HG03064 (cell line): ENCODE measurements at regions not wholly inside any gene's neighbourhood (a gene's known extent, or its start where the extent isn't known, plus 50 kb on each side); places are given as distances from the start of the nearest gene placed in this dataset.

Experiments used
- ATAC-seq: cut with Tn5 transposase; IDR thresholded peaks from one replicate; pipeline ENCODE4 v1.9.1; 2021; ENCODE audit warnings: low read depth; ENCODE audit not compliant: unreplicated experiment

DNA sequence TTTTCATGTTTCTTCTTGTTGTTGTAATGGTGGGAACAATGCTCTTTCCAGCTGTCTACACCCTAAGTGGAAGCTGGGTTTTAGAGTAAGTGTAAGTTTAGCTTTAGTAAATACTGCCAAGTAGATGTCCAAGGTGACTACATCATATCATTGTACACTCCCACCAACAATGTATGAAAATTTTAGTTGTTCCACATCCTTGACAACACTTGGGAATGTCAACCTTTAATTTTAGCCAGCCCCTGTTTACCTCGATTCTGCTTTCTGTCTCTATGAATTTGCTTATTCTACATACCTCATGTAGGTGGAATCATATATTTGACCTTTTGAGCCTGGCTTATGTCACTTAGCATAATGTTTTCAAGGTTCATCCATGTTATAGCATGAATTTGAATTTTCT lies 93.0 kb downstream of the MTPAP start:
- no peak for ATAC-seq

DNA sequence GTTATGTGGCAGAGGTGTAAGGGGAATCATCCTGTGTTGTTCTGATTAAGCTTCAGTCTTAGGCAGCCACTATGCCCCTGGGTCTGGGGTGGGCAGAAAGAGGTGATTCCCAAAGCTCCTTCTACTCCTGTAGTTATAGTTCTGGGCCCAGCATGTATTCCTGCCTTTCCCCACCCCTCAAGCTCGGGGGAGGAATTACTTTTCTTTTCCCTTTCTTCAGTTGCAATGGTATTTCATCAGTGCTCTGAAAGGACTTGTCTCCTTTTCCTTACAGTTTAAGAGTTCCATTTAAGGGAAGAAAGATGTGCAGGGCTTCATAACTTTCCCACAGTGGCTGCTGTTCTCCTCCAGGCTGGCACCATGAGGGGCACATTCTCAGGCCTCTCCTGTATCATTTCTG lies 94.2 kb downstream of the MTPAP start:
- ATAC-seq: no peak

DNA sequence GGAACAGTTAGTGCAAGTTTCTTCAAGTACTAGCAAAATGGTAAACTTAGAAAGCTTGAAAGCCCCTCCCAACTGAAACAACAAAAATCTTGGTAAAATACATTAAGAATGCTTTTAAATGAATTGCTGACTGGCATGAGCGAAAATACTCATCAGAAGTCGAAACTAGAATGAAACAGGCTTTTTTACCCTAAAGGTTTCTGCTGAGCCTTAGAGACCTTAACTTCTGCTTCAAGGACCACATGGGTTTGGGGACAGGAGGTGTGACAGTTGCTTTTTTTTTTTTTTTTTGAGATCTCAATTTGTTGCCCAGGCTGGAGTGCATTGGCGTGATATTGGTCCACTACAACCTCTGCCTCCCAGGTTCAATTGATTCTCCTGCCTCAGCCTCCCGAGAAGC lies 100.3 kb downstream of the MTPAP start:
- ATAC-seq: no peak

DNA sequence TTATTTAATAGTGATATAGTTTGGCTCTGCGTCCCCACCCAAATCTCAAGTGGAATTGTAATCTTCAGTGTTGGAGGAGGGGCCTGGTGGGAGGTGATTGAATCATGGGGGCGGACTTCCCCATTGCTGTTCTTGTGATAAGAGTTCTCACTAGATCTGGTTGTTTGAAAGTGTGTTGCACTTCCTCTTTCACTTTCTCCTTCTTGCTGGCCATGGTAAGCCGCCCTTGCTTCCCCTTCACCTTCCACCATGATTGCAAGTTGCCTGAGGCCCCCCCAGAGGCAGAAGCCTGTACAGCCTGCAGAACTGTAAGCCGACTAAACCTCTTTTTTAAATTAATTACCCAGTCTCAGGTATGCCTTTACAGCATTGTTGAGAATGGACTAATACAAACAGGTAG lies 101.4 kb downstream of the MTPAP start:
- ATAC-seq: no peak

DNA sequence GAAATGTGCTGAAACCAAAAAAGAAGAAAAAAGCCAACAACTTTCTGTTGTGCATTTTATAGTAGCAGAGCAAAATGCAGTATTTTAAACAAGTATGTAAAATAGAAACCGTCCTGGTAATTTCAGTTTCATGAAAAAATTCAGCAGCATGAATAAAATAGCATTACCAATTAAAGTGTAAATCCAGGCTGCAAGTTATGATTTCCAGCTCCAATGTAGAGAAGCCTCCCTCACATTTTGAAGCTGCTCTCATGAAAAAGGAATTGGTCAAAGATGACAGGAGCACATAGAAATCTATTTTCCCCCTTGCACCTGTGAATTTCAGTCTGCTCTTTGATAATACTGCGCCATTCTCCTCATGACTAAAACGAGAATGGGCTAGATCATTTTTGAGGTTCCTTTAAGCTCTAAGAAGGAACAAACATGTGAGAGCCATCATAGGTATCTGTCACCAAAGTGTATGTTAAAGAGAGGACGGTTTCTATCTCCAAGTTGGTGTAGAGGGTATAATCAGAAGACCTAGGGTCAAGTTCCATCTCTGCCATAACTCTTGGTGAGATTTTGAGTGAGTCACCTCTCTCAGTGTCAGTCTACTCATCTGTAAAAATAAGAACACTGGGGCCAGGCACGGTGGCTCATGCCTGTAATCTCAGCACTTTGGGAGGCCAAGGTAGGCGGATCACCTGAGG lies 107.5 kb downstream of the MTPAP start:
- ATAC-seq: no peak

DNA sequence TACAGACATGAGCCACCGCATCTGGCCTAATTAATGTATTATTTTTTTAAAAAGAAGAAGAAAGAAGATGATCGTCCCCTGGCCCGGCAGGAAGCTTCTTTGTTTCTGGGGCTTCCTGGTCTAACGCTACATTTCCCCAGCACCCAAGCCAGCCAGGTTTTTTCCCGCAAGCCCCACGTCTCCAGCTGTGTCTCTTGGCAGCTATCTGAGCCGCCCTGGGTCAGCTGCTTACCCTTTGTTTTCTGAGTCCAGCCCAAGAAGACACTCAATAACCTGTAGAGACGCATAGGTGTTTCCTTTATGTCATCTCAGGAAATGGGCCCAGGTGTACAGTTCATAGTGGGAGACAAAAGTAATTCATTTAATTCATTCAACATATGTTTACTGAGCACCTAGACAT lies 110.2 kb downstream of the MTPAP start:
- no peak for ATAC-seq

DNA sequence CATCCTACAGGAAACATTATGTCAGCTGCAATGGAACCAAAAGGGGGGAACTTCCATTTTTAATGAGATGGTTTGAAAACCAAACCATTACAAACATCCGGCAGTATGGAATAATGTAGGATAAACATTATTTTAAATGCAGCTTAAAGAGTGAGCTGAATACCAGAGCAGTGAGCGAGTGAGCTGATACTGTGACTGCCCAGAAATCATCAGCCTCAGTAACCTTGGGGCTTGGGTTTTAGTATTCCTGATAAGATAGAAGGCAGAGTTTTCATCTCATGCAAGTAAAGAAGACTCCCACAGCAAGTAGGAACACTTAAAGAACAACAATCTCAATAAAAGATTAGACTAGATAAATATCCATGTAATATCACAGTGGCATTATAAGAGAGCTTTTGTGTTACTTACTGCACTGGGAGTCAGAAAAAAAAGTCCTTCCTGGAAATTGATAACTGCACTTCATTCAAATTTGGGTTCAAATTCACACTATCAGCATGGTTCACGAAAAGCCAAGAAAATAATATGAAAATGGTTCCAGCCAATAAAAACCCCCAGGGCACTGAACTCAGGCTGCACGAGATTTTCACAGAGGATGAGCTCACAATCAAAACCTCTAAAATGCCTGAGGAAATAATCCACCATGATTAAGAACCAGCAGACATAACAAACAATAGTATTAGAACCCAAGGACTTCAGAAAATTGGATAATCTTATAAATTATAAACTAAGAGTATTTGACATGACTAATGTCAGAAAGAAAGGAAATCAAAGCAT lies 115.7 kb downstream of the MTPAP start:
- no peak for ATAC-seq

DNA sequence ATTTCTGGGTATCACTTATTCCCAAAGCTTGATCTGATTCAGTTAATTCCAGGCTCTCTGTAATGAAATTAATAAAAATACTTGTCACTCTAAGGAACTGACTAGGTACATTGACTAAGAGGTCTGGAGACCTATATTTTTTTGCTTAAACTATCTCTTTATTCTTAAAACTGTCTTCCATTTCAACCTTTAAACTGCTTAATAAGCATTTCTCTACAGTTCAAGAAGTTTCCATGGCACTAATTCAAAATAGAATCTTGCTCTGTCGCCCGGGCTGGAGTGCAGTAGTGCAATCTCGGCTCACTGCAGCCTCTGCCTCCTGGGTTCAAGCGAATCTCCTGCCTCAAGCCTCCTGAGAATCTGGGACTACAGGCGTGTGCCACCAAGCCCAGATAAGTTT lies 117.4 kb downstream of the MTPAP start:
- ATAC-seq: no peak

DNA sequence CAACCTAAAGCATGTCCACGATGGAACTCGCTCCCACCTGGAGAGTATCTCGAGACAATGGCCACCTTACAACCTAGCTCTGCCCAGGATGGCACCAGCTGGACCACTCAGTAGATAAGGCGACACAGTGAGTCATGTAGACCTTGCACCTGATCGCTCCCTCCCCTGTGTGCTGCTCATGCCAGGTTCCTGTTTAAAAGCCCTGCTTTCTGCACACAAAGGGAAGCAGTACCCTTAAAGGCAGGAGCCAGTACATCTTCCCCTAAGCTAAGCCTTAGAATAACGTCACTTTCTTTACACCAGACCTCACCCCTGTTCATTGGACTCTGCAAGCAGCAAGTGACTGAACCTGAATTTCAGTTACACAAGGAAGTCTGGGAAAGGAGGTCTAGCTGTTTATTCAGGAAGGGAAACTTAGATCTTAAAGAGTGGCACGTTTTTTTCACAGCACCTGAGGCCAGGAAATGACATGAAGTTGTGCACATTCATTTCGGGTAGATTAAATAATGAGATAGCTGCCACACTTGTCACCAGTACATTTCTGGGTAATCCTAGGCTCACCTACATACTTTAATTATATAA lies 117.9 kb downstream of the MTPAP start:
- no peak for ATAC-seq

DNA sequence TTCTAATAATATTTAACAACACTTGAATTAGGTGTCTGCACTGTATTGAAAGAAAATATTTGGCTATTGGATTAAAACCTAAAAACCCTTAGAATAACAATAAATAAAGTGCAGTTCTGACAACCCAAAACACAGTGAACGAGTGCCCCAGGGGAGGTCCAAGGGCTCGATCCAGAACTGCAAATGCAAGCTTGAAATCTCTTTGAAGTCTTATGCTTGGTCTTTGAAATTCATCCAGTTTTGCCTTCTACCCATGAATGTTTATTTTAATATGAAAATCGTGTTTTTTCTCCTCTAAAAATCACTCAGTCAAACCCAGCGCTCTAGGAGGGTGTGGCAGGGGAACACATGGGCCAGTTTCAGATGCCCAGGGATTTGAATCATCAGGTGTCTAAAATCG lies 119.5 kb downstream of the MTPAP start:
- no peak for ATAC-seq

DNA sequence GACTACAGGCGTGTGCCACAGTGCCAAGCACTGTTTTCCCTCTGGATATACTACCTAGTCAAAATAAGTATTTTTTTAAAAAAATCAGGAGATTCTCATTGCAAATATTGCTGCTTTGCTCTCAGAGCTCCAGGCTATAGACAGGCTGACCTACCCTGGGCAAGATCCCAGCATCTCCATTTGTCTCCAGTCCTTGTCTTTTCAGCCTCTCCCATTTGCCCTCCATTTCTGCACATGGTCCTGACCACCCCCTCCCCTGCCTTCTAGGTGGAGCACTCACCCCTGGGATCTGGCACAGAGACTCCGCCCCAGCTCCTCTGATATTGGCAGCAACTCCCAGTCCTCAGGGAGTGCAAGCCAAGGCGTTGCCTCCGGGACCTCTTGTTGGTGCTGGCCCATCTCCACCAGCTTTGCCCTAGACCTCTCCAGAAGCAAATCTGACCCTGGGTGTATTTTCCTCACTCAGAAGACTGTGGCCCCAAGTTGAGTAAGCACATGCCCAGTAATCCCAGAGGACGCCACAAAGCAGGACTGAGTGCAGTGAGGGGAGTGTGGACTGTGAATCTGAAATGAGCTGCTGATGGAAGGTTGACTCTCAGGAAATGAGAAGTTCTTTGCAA lies 120.6 kb downstream of the MTPAP start:
- no peak for ATAC-seq

DNA sequence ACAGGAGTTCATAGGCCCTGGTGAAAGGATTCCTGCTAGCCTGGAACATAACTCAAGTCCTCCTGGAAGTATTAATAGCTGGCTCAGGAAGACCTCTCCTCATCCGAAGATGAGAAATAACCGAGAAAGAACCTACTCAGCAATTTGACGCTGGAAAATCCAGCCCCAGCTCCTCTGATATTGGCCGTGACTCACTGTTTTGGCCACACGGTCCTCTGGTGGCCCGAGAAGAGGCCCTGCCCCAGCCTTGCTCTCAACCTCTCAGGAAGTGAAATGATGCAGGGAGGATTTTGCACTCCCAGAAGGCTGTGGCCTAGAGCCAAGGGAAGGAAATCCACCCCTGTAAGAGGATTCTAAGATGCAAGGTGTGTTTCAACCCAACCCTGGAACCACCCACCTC lies 121.6 kb downstream of the MTPAP start:
- ATAC-seq: no peak

DNA sequence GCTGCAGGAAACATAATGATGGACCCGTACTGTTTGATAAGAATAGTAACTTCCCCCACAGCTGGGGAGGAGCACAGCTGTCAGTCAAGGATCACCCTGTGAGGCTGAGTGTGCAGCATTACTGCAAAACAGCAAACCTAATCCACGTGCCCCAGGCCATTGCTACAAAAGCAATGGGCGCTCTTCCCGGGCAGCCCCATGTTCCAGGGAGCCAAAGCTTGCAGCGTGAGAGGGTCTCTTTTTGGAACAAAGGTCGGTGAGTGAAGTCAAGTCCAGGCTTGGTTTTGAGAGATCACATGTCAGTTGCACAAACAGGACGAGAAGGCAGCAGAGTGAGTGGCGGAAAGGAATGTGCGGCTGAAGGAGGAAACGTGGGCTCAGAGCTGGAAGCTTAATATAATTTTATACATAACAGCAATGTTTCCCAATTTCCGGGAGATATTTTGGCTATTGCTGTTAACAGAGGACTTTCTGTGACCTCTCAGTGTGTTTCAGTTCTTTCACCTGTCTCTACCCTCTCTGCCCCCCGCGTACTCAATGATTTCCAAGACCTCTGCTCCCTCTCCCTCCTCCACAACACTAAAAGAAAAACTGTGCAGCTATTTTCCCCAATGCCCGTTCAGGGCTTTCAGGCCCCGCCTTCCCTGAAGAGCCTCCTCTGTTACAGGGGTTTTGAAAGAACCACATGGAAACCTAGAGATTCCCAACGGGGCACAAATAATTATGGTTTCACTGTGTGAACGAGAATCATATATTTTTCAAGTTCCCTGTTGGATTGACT lies 128.9 kb downstream of the MTPAP start:
- ATAC-seq: no peak

DNA sequence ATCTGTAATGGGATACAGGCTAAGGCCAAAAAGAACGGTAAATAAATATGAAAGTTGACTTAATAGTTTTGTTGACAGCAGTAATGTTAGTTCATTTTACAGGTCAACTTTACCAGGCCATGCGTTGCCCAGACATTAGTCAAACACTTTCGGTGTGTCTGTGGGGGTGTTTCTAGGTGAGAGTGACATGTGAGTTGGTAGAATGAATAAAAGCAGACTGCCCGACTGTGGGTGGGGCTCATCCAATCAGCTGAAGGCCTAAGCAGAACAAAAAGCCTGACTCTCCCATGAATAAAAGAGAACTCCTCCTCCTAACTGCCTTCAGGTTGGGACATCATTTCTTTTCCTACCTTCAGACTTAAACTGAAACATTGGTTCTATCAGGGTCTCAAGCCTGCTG lies 132.3 kb downstream of the MTPAP start:
- no peak for ATAC-seq

DNA sequence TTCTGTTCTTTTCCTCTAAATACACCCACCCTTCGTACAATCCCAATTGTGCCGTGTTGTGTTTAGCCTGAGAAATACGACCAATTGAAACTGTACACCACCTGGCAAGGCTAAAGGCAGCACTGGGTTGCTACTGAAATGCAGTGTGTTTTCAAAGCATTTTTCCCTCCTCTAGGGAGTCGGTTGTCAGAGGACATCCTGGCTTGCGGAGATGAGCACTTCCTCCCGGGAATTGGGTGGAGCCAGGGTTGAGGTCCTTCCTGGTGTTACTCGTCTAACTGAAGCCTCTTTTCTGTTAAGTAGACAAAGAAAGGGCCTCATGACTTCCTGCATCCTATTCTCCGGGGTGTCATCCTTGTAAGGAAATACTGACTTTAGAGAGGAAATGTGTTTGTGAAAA lies 133.5 kb downstream of the MTPAP start:
- ATAC-seq: no peak

DNA sequence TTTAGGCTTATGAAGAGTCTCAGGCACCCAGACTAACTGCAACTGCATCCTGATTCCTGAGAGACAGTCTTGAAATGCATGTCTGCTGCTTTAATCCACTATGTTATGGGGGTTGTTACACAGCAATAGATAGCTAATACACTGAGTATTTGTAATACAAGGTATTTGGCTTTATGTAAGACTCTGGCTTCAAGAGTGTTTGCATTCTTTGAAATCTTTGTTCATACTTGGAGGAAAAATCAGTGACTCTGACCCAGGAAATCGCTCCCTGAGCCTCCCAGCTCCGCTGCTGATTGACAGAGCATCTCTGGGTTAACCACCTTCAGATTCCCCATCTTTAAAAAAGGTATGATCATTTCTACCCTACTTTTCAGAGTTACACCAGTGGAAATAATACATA lies 133.9 kb downstream of the MTPAP start:
- ATAC-seq: no peak

DNA sequence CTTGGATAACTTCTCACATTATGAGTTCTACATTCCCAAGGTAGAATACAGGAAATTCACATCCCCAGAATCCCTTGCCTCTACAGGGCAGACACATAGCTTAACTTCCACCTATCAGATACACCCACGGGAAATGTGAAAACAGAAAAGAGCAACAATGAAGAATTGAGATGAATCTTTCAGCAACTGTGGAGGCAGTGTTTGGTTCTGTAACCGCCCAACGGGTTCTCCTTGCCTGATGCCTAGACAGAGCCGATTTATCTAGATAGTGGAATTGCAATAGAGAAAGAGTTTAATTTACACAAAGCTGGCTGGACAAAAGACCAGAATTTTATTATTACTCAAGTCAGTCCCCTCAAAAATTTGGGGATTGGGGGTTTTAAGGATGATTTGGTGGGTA lies 138.8 kb downstream of the MTPAP start:
- no peak for ATAC-seq

DNA sequence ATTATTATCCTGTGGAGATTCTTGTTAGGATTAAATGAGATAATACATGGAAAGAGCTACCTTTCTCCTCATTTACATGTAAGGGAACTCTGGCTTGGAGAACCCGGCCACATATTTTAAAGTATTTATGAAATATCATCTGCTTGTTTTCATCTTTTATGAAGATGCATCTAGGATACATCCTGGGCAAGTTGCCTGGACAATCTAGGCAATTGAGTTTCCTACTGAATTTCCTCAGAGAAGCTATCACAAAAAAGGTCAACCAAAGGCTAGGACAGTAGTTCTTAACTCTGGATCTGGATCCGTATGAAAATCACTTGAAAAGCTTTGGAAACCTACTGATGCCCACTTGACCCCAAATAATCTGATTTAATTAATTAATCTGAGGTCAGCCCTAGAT lies 140.7 kb downstream of the MTPAP start:
- no peak for ATAC-seq

DNA sequence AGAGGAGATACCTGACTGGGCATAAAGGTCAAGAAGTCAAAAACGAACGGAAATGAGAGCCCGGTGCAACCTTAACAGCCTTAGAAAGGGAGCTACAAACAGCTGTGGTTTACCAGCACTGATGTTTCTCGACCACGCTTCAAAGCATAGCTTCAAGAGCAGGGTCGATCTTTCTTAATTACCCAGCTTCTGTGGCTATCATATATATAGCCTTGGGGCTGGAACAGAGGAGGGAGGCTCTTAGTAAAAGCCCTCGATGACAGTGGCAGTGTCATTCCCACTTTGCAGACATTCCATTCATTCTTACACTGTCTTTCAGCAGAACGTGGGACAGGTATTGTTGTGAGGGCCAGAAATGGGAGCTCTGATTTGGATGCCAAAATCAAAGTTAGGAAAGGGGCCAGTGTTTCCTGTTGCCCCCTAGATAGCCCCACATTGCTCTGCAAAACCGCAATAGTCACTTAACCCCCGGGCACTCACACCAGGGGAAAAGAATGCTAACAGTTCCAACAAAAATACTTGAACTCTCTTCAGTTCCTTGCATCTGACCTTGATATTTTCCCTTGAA lies 141.5 kb downstream of the MTPAP start:
- no peak for ATAC-seq

DNA sequence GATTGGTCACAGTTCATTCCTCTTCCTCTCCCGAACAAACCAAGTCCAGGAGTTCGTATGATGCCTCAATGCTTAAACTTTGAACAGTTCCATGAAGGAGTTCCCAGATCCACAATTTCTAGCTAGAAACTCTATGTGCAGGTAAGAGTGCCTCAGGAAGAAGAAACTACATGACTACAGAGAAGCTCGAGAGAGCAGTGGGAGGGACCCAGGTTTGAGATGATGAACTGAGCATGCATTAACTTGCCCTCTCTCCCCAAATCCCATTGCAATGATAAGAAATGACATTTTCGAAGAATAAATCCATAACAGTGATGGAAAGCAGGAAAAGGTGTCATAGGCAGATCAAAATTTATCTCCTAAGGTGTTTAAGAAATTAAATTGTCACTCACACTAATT lies 140.6 kb upstream of the JCAD start:
- ATAC-seq: no peak
